Nephron progenitor cell (in vitro differentiated cells): ENCODE measurements at regions not wholly inside any gene's neighbourhood (a gene's known extent, or its start where the extent isn't known, plus 50 kb on each side); places are given as distances from the start of the nearest gene placed in this dataset.

Experiments used
- DNase-seq: peaks from one replicate; pipeline ENCODE4 v3.0.0; 2021
- H3K27ac Mint-ChIP-seq: 2 replicates; pipeline ENCODE4 v1.8.0; 2021; ENCODE audit warnings: mild to moderate bottlenecking, moderate library complexity, mixed read lengths
- H3K27me3 Mint-ChIP-seq: 2 replicates; pipeline ENCODE4 v1.8.0; 2021; ENCODE audit warnings: mild to moderate bottlenecking, low read depth, mixed read lengths; ENCODE audit not compliant: poor library complexity
- H3K36me3 Mint-ChIP-seq: 2 replicates; pipeline ENCODE4 v1.8.0; 2021; ENCODE audit warnings: low read depth, mixed read lengths
- H3K4me1 Mint-ChIP-seq: 2 replicates; pipeline ENCODE4 v1.8.0; 2021; ENCODE audit warnings: mixed read lengths
- H3K4me3 Mint-ChIP-seq: 2 replicates; pipeline ENCODE4 v1.8.0; 2021; ENCODE audit warnings: mild to moderate bottlenecking, moderate library complexity, mixed read lengths
- H3K9me3 Mint-ChIP-seq: 2 replicates; pipeline ENCODE4 v1.8.0; 2021; ENCODE audit warnings: mild to moderate bottlenecking, moderate library complexity, mixed read lengths
- CTCF ChIP-seq: fragments of 200-600 bp; sonication (generic); IDR thresholded peaks from 2 replicates; pipeline ENCODE4 v1.5.0; 2021; ENCODE audit warnings: antibody characterized with exemption

DNA sequence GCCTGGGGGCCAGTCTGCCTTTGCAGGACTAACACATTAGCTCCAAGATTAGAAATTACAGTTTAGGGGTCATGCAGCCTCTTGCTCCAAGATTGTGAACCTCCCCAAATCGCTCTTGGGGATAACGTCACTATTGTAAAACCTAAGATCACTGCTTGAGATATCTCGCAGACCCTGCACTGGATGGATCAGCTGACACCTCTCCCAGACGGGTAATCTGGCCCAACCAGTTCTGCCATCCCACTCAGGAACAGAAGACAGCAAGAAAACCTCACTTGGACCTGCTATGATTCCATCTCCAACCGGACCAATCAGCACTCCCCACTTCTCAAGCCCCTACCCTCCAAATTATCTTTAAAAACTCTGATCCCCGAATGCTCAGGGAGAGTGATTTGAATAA is 431.2 kb downstream of the GPM6A start:
- Mint-ChIP-seq H3K27me3 (peaks cover 3% of the 10 kb centered on the region), H3K36me3 (no peaks in the 10 kb centered on the region), H3K9me3 (no peaks in the 10 kb centered on the region), H3K4me3 (no peak overlapping the region), H3K27ac (no peak overlapping the region), H3K4me1 (no peaks in the 10 kb centered on the region)
- TF ChIP-seq CTCF, result no peak
- DNase-seq, result no peak

DNA sequence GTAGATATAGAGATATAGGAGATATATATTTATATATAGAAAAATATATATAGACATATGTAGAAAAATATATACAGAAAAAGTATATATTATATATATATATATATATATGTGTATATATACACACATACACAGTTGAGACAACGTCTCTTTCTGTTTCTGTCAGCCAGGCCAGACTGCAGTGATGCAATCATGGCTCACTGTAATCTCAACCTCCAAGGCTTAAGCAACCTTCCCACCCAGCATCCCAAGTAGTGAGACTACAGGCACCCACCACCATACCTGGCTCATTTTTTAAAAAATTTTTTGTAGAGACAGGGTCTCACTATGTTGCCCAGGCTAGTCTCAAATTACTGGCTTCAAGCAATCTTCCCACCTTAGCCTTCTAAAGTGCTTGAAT is 426.3 kb downstream of the GPM6A start:
- no peaks in the 10 kb centered on the region for H3K9me3 Mint-ChIP-seq
- no peaks in the 10 kb centered on the region for H3K4me1 Mint-ChIP-seq
- no peaks in the 10 kb centered on the region for H3K36me3 Mint-ChIP-seq
- DNase-seq, result no peak
- H3K27me3 Mint-ChIP-seq, result peaks cover 3% of the 10 kb centered on the region
- no peak for TF ChIP-seq CTCF
- H3K4me3 Mint-ChIP-seq, result no peak overlapping the region
- no peak overlapping the region for H3K27ac Mint-ChIP-seq

DNA sequence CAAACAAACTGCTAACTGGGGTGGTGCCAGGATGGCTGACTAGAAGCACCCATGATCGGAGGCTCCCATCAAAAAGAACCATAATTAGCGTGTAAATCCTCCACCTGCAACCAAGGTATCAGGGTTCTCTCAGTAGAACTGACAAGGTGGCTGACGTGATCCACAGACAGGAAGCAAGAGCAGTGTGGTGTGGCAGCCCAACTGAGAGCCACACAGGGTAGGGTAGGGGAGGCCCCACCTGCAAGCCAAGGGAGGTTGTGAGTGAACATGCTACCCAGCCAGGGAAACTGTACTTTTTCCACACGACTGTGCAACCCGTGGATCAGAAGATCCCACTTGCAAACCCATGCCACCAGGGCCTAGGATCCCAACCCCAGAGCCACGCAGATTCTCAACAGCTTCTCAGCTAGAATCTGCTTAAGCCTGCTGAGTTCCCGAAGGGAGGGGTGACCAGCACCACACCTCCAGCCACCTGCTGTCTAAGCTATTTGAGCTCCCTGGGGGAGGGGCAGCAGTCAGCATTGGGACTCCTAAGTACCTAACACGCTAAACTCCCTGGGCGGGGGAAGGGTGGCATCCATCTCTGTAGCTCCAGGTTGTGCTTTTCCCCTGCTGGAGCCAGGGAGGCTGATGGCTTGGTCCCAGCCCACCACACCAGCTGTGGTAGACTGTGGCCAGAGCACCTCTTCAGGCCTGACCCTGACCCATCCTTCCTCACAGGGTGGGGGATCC is 425.1 kb downstream of the GPM6A start:
- no peak for TF ChIP-seq CTCF
- Mint-ChIP-seq H3K4me1 (no peaks in the 10 kb centered on the region), H3K27ac (peak overlapping the region; percentile 62), H3K36me3 (no peaks in the 10 kb centered on the region), H3K9me3 (peaks cover 4% of the 10 kb centered on the region), H3K4me3 (no peak overlapping the region), H3K27me3 (peaks cover 3% of the 10 kb centered on the region)
- DNase-seq, result no peak

GRCh38 chr4:175394208-175394607 is 417.9 kb downstream of the GPM6A start:
- Mint-ChIP-seq H3K27me3 (no peaks in the 10 kb centered on the region), H3K4me3 (no peak overlapping the region), H3K36me3 (no peaks in the 10 kb centered on the region), H3K4me1 (no peaks in the 10 kb centered on the region), H3K9me3 (peaks cover 9% of the 10 kb centered on the region), H3K27ac (no peak overlapping the region)
- DNase-seq, result no peak
- no peak for TF ChIP-seq CTCF

GRCh38 chr4:175405961-175406360 is 406.1 kb downstream of the GPM6A start:
- no peak for DNase-seq
- Mint-ChIP-seq H3K9me3 (peaks cover 5% of the 10 kb centered on the region), H3K4me1 (no peaks in the 10 kb centered on the region), H3K4me3 (no peak overlapping the region), H3K27me3 (no peaks in the 10 kb centered on the region), H3K27ac (peak overlapping the region; percentile 36), H3K36me3 (no peaks in the 10 kb centered on the region)
- no peak for TF ChIP-seq CTCF

GRCh38 chr4:175407926-175408325 is 404.1 kb downstream of the GPM6A start:
- Mint-ChIP-seq H3K36me3 (no peaks in the 10 kb centered on the region), H3K9me3 (peaks cover 5% of the 10 kb centered on the region), H3K27me3 (no peaks in the 10 kb centered on the region), H3K4me3 (no peak overlapping the region), H3K4me1 (no peaks in the 10 kb centered on the region), H3K27ac (no peak overlapping the region)
- no peak for DNase-seq
- no peak for TF ChIP-seq CTCF
